CD4-positive, alpha-beta T cell (primary cell): ENCODE measurements at regions not wholly inside any gene's neighbourhood (a gene's known extent, or its start where the extent isn't known, plus 50 kb on each side); places are given as distances from the start of the nearest gene placed in this dataset.

ENCODE experiments used
- ATAC-seq: fragments of 200-7000 bp; cut with Tn5 transposase; one replicate; pipeline ENCODE4 v1.10.0; 2022; ENCODE audit warnings: mild to moderate bottlenecking; ENCODE audit not compliant: poor library complexity
- CTCF ChIA-PET: fragments of 350-600 bp; sonication (Branson Sonifier 250); formaldehyde crosslinking; loops from one replicate; lab custom pipeline; 2021; ENCODE audit warnings: antibody characterized with exemption, inconsistent platforms; lab: Charles Lee
- POLR2A ChIA-PET: fragments of 350-600 bp; sonication (Branson Sonifier 250); formaldehyde crosslinking; loops from one replicate; lab custom pipeline; 2021; ENCODE audit warnings: antibody characterized with exemption, inconsistent platforms; lab: Charles Lee
- DNase-seq, 14 experiments: peaks; one replicate each; pipeline ENCODE4 v3.0.0-alpha.2; 2013 to 2020; ENCODE audit warnings: mixed read lengths in 2 of 14
- H3K27ac ChIP-seq, 2 donors: one replicate each; pipeline versions ENCODE4 v1.5.1 to v1.7.0; 2013; ENCODE audit warnings: low read length in 2 of 2, low read depth in 1 of 2, mild to moderate bottlenecking in 1 of 2
- H3K27me3 ChIP-seq, 2 experiments: 1 replicate in 1 of 2; 2 replicates in 1 of 2; pipeline versions ENCODE4 v1.6.1 to v1.7.0; 2013; ENCODE audit warnings: low read length in 2 of 2, control low read depth in 1 of 2, mild to moderate bottlenecking in 1 of 2, moderate library complexity in 1 of 2; ENCODE audit not compliant: insufficient read depth in 2 of 2, control insufficient read depth in 1 of 2
- H3K36me3 ChIP-seq: one replicate; pipeline ENCODE4 v1.6.1; 2013; ENCODE audit warnings: low read length, control low read depth; ENCODE audit not compliant: insufficient read depth
- H3K4me1 ChIP-seq: one replicate; pipeline ENCODE4 v1.6.1; 2013; ENCODE audit warnings: low read length, control low read depth; ENCODE audit not compliant: insufficient read depth
- H3K4me3 ChIP-seq: one replicate; pipeline ENCODE4 v1.5.1; 2013; ENCODE audit warnings: mild to moderate bottlenecking, low read length, moderate library complexity
- H3K9me3 ChIP-seq, 2 experiments: 1 replicate in 1 of 2; 2 replicates in 1 of 2; pipeline versions ENCODE4 v1.6.1 to v1.7.0; 2013; ENCODE audit warnings: low read length in 2 of 2, mild to moderate bottlenecking in 2 of 2, control low read depth in 1 of 2, moderate library complexity in 1 of 2; ENCODE audit not compliant: control insufficient read depth in 1 of 2, insufficient read depth in 1 of 2
- H3K27ac Mint-ChIP-seq: one replicate; pipeline ENCODE4 v1.8.0; 2020; ENCODE audit warnings: mixed read lengths
- H3K27me3 Mint-ChIP-seq: one replicate; pipeline ENCODE4 v1.8.0; 2021; ENCODE audit warnings: mixed read lengths
- H3K36me3 Mint-ChIP-seq: one replicate; pipeline ENCODE4 v1.8.0; 2021; ENCODE audit warnings: low read depth, mixed read lengths
- H3K4me1 Mint-ChIP-seq: one replicate; pipeline ENCODE4 v1.8.0; 2021; ENCODE audit warnings: low read depth, mixed read lengths
- H3K4me3 Mint-ChIP-seq: one replicate; pipeline ENCODE4 v1.8.0; 2020; ENCODE audit warnings: mild to moderate bottlenecking, mixed read lengths
- H3K9me3 Mint-ChIP-seq: one replicate; pipeline ENCODE4 v1.8.0; 2020; ENCODE audit warnings: mixed read lengths
- intact Hi-C, 2 experiments: fragments of 100-400 bp; cut with DNase I in 1 of 2; cut with micrococcal nuclease in 1 of 2; formaldehyde crosslinking; loops; one replicate each; pipeline versions ENCODE4 v1.15.1 to v1.9.0; 2023 to 2025; cut with DNase I, micrococcal nuclease
- TF ChIP-seq, protein P1 (sequence below): fragments of 200-600 bp; IDR thresholded peaks from one replicate; pipeline ENCODE4 v1.8.0; 2022; ENCODE audit warnings: antibody characterized with exemption, mild to moderate bottlenecking

DNA sequence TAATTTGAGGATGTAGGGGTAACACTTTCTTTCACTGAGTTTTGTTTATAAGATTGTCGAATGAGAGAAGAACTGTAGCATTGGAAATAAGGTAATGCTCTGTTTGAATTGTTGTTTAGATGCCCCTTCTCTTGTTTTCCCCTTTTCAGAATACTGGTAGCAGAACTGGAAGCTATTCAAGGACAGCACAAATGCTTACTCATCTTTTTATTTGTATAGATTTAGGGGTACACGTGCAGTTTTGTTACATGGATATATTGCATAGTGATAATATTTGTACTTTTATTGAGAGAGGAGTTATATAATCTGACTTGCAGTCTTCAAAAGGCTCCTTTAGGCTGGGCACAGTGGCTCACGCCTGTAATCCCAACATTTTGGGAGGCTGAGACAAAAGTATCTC is 145.4 kb upstream of the HAND2 start:
- ChIA-PET POLR2A (no interaction called here), CTCF (no interaction called here)
- intact Hi-C loops = no loop called here
- no peaks in the 10 kb centered on the region for H3K9me3 ChIP-seq
- peaks cover 12% of the 10 kb centered on the region for H3K27me3 Mint-ChIP-seq
- no peak for ATAC-seq
- TF ChIP-seq, protein P1, sequence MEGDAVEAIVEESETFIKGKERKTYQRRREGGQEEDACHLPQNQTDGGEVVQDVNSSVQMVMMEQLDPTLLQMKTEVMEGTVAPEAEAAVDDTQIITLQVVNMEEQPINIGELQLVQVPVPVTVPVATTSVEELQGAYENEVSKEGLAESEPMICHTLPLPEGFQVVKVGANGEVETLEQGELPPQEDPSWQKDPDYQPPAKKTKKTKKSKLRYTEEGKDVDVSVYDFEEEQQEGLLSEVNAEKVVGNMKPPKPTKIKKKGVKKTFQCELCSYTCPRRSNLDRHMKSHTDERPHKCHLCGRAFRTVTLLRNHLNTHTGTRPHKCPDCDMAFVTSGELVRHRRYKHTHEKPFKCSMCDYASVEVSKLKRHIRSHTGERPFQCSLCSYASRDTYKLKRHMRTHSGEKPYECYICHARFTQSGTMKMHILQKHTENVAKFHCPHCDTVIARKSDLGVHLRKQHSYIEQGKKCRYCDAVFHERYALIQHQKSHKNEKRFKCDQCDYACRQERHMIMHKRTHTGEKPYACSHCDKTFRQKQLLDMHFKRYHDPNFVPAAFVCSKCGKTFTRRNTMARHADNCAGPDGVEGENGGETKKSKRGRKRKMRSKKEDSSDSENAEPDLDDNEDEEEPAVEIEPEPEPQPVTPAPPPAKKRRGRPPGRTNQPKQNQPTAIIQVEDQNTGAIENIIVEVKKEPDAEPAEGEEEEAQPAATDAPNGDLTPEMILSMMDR = no peak
- no peak overlapping the region for H3K4me3 ChIP-seq
- no peaks in the 10 kb centered on the region for H3K4me1 ChIP-seq
- no peaks in the 10 kb centered on the region for H3K36me3 ChIP-seq
- no peaks in the 10 kb centered on the region for H3K4me1 Mint-ChIP-seq
- DNase-seq = no peak
- H3K27ac Mint-ChIP-seq = no peak overlapping the region
- H3K27me3 ChIP-seq = peaks cover 0 to 5% of the 10 kb centered on the region in 2 experiments
- no peak overlapping the region for H3K27ac ChIP-seq
- no peaks in the 10 kb centered on the region for H3K36me3 Mint-ChIP-seq
- H3K9me3 Mint-ChIP-seq = peaks cover 3% of the 10 kb centered on the region
- no peak overlapping the region for H3K4me3 Mint-ChIP-seq

DNA sequence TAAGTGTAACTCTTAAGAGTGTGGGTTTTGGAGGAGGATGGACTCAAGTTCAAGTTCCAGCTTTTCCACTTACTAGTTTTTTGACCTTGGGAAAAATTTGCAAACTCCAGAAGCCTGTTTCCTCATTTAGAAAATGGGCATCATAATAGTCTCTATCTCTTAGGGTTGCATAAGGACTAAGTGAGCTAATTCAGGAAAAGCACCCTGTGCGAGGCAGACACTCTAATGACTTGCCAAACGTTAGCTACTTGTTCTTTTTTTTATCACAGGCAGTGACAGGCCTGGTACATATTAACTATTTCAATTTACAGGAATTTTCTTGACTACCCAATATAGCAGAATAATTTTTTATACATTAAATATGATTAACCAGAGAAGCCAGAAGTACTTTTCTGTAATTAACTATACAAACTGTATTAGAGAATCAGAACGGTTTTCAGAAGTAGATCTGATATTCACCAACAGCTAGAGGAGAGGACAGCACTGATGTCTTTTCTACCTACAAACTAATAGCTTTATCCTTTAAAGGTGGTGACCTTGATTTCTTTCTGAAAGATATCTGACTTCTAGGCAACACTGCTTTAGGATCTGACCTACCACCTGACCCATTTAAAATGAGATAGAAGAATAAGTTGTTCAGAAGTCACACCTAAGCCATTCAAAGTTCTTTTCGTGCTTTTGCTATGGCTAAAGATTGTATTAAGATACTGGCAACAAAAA is 139.6 kb upstream of the HAND2 start:
- Histone ChIP-seq H3K27ac (no peak overlapping the region), H3K4me1 (no peaks in the 10 kb centered on the region), H3K27me3 (peaks cover 0 to 2% of the 10 kb centered on the region in 2 experiments), H3K36me3 (no peaks in the 10 kb centered on the region), H3K4me3 (no peak overlapping the region), H3K9me3 (no peaks in the 10 kb centered on the region)
- ATAC-seq (no peak), DNase-seq (no peak)
- H3K4me1 Mint-ChIP-seq = no peaks in the 10 kb centered on the region
- POLR2A ChIA-PET = no interaction called here
- CTCF ChIA-PET = interaction anchor here (1.4 kb wide), 1 partner anchor 11 kb away, joined by 3 read pairs; no protein-coding TSS in a partner anchor
- intact Hi-C loops = no loop called here
- H3K4me3 Mint-ChIP-seq = no peak overlapping the region
- TF ChIP-seq, protein P1 = no peak
- no peak overlapping the region for H3K27ac Mint-ChIP-seq
- H3K27me3 Mint-ChIP-seq = no peaks in the 10 kb centered on the region
- H3K36me3 Mint-ChIP-seq = no peaks in the 10 kb centered on the region
- peaks cover 3% of the 10 kb centered on the region for H3K9me3 Mint-ChIP-seq

DNA sequence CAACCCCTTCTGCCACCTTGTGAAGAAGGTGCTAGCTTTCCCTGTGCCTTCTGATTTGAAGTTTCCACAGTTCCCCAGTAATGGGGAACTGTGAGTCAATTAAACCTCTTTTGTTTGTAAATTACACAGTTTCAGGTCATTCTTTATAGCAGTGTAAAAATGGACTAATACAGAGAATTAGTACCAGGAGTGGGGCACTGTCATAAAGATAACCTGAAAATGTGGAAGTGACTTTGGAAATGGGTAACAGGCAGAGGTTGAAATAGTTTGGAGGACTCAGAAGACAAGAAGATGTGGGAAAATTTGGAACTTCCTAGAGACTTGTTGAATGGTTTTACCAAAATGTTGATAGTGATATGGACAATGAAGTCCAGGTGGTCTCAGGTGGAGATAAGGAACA is 131.0 kb upstream of the HAND2 start:
- H3K4me3 Mint-ChIP-seq = no peak overlapping the region
- intact Hi-C loops = no loop called here
- peaks cover 5% of the 10 kb centered on the region for H3K27me3 Mint-ChIP-seq
- no peaks in the 10 kb centered on the region for H3K27me3 ChIP-seq
- H3K36me3 Mint-ChIP-seq = no peaks in the 10 kb centered on the region
- DNase-seq (no peak), ATAC-seq (no peak)
- no peak overlapping the region for H3K4me3 ChIP-seq
- H3K9me3 Mint-ChIP-seq = peaks cover 3% of the 10 kb centered on the region
- no peak overlapping the region for H3K27ac ChIP-seq
- no peaks in the 10 kb centered on the region for H3K4me1 ChIP-seq
- ChIA-PET CTCF (no interaction called here), POLR2A (no interaction called here)
- H3K9me3 ChIP-seq = peaks cover 3 to 4% of the 10 kb centered on the region in 2 experiments
- no peaks in the 10 kb centered on the region for H3K4me1 Mint-ChIP-seq
- TF ChIP-seq, protein P1 = no peak
- no peak overlapping the region for H3K27ac Mint-ChIP-seq
- H3K36me3 ChIP-seq = no peaks in the 10 kb centered on the region
